HG03442 (cell line): ENCODE measurements at regions not wholly inside any gene's neighbourhood (a gene's known extent, or its start where the extent isn't known, plus 50 kb on each side); places are given as distances from the start of the nearest gene placed in this dataset.
"Not testable (repeated sequence)": the region's sequence is repeated elsewhere in the genome, so short reads cannot be mapped to it uniquely, and the experiment has no call there.

ENCODE experiments used
- ATAC-seq: cut with Tn5 transposase; IDR thresholded peaks from one replicate; pipeline ENCODE4 v1.9.1; 2021; ENCODE audit warnings: mild to moderate bottlenecking, moderate library complexity; ENCODE audit not compliant: unreplicated experiment

- ATAC-seq = no peak
These were observed 258.1 kb upstream of the GK2 start for GRCh38 chr4:79666112-79666511.

- no peak for ATAC-seq
These were observed 255.8 kb upstream of the GK2 start for GRCh38 chr4:79663865-79664264.

- no peak for ATAC-seq
These were observed 255.1 kb upstream of the GK2 start for GRCh38 chr4:79663141-79663540.

GRCh38 chr4:79662651-79663050 is 254.6 kb upstream of the GK2 start:
- no peak for ATAC-seq

GRCh38 chr4:79661196-79661595 is 253.2 kb upstream of the GK2 start:
- no peak for ATAC-seq

GRCh38 chr4:79659308-79659870 is 251.4 kb upstream of the GK2 start:
- ATAC-seq = not testable (repeated sequence)

GRCh38 chr4:79657379-79657778 is 249.4 kb upstream of the GK2 start:
- ATAC-seq = no peak

GRCh38 chr4:79653871-79654270 is 245.8 kb upstream of the GK2 start:
- ATAC-seq = no peak

GRCh38 chr4:79652738-79653137 is 244.7 kb upstream of the GK2 start:
- no peak for ATAC-seq

GRCh38 chr4:79652232-79652631 is 244.2 kb upstream of the GK2 start:
- ATAC-seq = no peak

GRCh38 chr4:79651456-79651855 is 243.4 kb upstream of the GK2 start:
- no peak for ATAC-seq

- no peak for ATAC-seq
These were observed 242.9 kb upstream of the GK2 start for GRCh38 chr4:79650794-79651431.

- no peak for ATAC-seq
These were observed 242.2 kb upstream of the GK2 start for GRCh38 chr4:79650217-79650616.

- no peak for ATAC-seq
These were observed 237.9 kb upstream of the GK2 start for GRCh38 chr4:79645942-79646341.

- ATAC-seq = no peak
These were observed 230.7 kb upstream of the GK2 start for GRCh38 chr4:79638735-79639134.

GRCh38 chr4:79636991-79637390 is 229.0 kb upstream of the GK2 start:
- ATAC-seq = no peak

- ATAC-seq = no peak
These were observed 226.1 kb upstream of the GK2 start for GRCh38 chr4:79634111-79634510.

GRCh38 chr4:79632114-79632513 is 224.1 kb upstream of the GK2 start:
- ATAC-seq = no peak

- ATAC-seq = no peak
These were observed 218.6 kb upstream of the GK2 start for GRCh38 chr4:79626611-79627010.

- ATAC-seq = no peak
These were observed 218.1 kb upstream of the GK2 start for GRCh38 chr4:79626101-79626500.

GRCh38 chr4:79625361-79625760 is 217.3 kb upstream of the GK2 start:
- no peak for ATAC-seq

- no peak for ATAC-seq
These were observed 215.2 kb upstream of the GK2 start for GRCh38 chr4:79623021-79623870.
